H1 (cell line): ENCODE measurements at regions not wholly inside any gene's neighbourhood (a gene's known extent, or its start where the extent isn't known, plus 50 kb on each side); places are given as distances from the start of the nearest gene placed in this dataset.

ENCODE experiments used
- CTCF ChIA-PET: fragments of 300-600 bp; sonication (Branson Sonifier 250); formaldehyde crosslinking; loops from one replicate; lab custom pipeline; 2021; ENCODE audit not compliant: partially characterized antibody; lab: Charles Lee
- POLR2A ChIA-PET: fragments of 300-600 bp; sonication (Branson Sonifier 250); formaldehyde crosslinking; loops from one replicate; lab custom pipeline; 2021; ENCODE audit warnings: inconsistent platforms; ENCODE audit not compliant: partially characterized antibody; lab: Charles Lee
- DNase-seq, 2 experiments: peaks; one replicate each; pipeline versions ENCODE4 v3.0.0 to v3.0.0-alpha.2; 2010 to 2022; ENCODE audit warnings: low spot score in 2 of 2, low read depth in 1 of 2, mixed read lengths in 1 of 2
- FAIRE-seq: peaks from 2 replicates; lab custom pipeline; 2011; peaks lifted over from hg19 to GRCh38; lab: Jason Lieb, UNC
- H2AFZ ChIP-seq: 2 replicates; pipeline ENCODE4 v1.8.1; 2012; ENCODE audit warnings: low read length, inconsistent platforms
- H2AK5ac ChIP-seq: 2 replicates; pipeline ENCODE4 v1.6.1; 2013; ENCODE audit warnings: low read depth, low read length
- H2BK120ac ChIP-seq: replicated peaks from 2 replicates; pipeline ENCODE3; 2013; ENCODE audit warnings: low read depth, low read length, inconsistent platforms
- H2BK12ac ChIP-seq: 2 replicates; pipeline ENCODE4 v1.6.1; 2013; ENCODE audit warnings: low read depth, low read length
- H2BK15ac ChIP-seq: 2 replicates; pipeline ENCODE4 v1.6.1; 2013; ENCODE audit warnings: low read length
- H2BK20ac ChIP-seq: 2 replicates; pipeline ENCODE4 v1.6.1; 2013; ENCODE audit warnings: low read length
- H2BK5ac ChIP-seq: 2 replicates; pipeline ENCODE4 v1.6.1; 2013; ENCODE audit warnings: low read depth, low read length
- H3K14ac ChIP-seq: 2 replicates; pipeline ENCODE4 v1.6.1; 2013; ENCODE audit warnings: inconsistent platforms; ENCODE audit not compliant: insufficient read length
- H3K18ac ChIP-seq: 2 replicates; pipeline ENCODE4 v1.6.1; 2013; ENCODE audit warnings: low read length; ENCODE audit errors: extremely low read depth
- H3K23ac ChIP-seq: 2 replicates; pipeline ENCODE4 v1.6.1; 2013; ENCODE audit warnings: inconsistent platforms; ENCODE audit not compliant: insufficient read length
- H3K23me2 ChIP-seq: 2 replicates; pipeline ENCODE4 v1.6.1; 2013; ENCODE audit warnings: low read depth, low read length
- H3K27ac ChIP-seq: 2 replicates; pipeline ENCODE4 v1.6.1; 2011; ENCODE audit warnings: low read depth, low read length, inconsistent platforms
- H3K27me3 ChIP-seq, 4 experiments: replicated peaks in 1 of 4; 1 replicate in 1 of 4; 2 replicates in 3 of 4; pipeline versions ENCODE4 v1.6.1 to v1.8.1; 2011 to 2013; ENCODE audit warnings: low read length in 3 of 4, mild to moderate bottlenecking in 3 of 4, inconsistent platforms in 2 of 4, mixed read lengths in 2 of 4, moderate library complexity in 1 of 4; ENCODE audit not compliant: control insufficient read depth in 3 of 4, insufficient read depth in 3 of 4; ENCODE audit errors: extremely low read depth in 1 of 4
- H3K36me3 ChIP-seq, 4 experiments: 2 replicates each; pipeline versions ENCODE4 v1.6.1 to v1.8.1; 2011 to 2013; ENCODE audit warnings: mild to moderate bottlenecking in 4 of 4, low read length in 3 of 4, moderate library complexity in 2 of 4, control low read depth in 1 of 4, inconsistent platforms in 1 of 4; ENCODE audit not compliant: insufficient read depth in 4 of 4, control insufficient read depth in 2 of 4
- H3K4ac ChIP-seq: replicated peaks from 2 replicates; pipeline ENCODE3; 2013; ENCODE audit warnings: low read length, low read depth, mixed read lengths, inconsistent platforms; ENCODE audit not compliant: insufficient read length
- H3K4me1 ChIP-seq, 4 experiments: replicated peaks in 1 of 4; 1 replicate in 1 of 4; 2 replicates in 3 of 4; pipeline versions ENCODE4 v1.6.1 to v1.8.1; 2011 to 2013; ENCODE audit warnings: low read length in 3 of 4, inconsistent platforms in 2 of 4, mixed read lengths in 1 of 4; ENCODE audit not compliant: insufficient read depth in 4 of 4, control insufficient read depth in 3 of 4
- H3K4me2 ChIP-seq, 2 experiments: 2 replicates each; pipeline versions ENCODE4 v1.6.1 to v1.8.1; 2011 to 2013; ENCODE audit warnings: low read depth in 2 of 2, low read length in 2 of 2, control low read depth in 1 of 2, inconsistent platforms in 1 of 2, mild to moderate bottlenecking in 1 of 2; ENCODE audit not compliant: insufficient read depth in 1 of 2
- H3K4me3 ChIP-seq, 4 experiments: fragments of 200-600, 300-600 bp in 1 of 4; sonication (generic), shearing (Covaris generic), sonication (Bioruptor Twin) in 1 of 4; 2 replicates each; pipeline versions ENCODE4 v1.5.1 to v1.8.1; 2011 to 2016; ENCODE audit warnings: low read length in 4 of 4, low read depth in 3 of 4, control low read depth in 2 of 4, inconsistent platforms in 2 of 4, mild to moderate bottlenecking in 2 of 4, mixed read lengths in 1 of 4, moderate library complexity in 1 of 4; ENCODE audit not compliant: insufficient read depth in 2 of 4; ENCODE audit errors: extremely low read depth in 1 of 4
- H3K56ac ChIP-seq: replicated peaks from 2 replicates; pipeline ENCODE3; 2013; ENCODE audit warnings: low read depth, mild to moderate bottlenecking, mixed read lengths, low read length, inconsistent platforms; ENCODE audit not compliant: insufficient read length
- H3K79me1 ChIP-seq: 2 replicates; pipeline ENCODE4 v1.6.1; 2013; ENCODE audit warnings: low read depth, low read length, control low read depth
- H3K79me2 ChIP-seq, 2 experiments: 2 replicates each; pipeline versions ENCODE4 v1.6.1 to v1.8.1; 2012 to 2013; ENCODE audit warnings: low read length in 2 of 2, mild to moderate bottlenecking in 2 of 2, inconsistent platforms in 1 of 2; ENCODE audit not compliant: insufficient read depth in 2 of 2, control insufficient read depth in 1 of 2
- H3K9ac ChIP-seq, 4 experiments: replicated peaks in 1 of 4; 1 replicate in 1 of 4; 2 replicates in 3 of 4; pipeline versions ENCODE4 v1.6.1 to v1.8.1; 2011 to 2013; ENCODE audit warnings: low read depth in 3 of 4, low read length in 3 of 4, control low read depth in 2 of 4, mild to moderate bottlenecking in 2 of 4, moderate library complexity in 2 of 4, inconsistent platforms in 1 of 4; ENCODE audit errors: extremely low read depth in 1 of 4
- H3K9me3 ChIP-seq, 2 experiments: 2 replicates each; pipeline versions ENCODE4 v1.6.1 to v1.8.1; 2012 to 2013; ENCODE audit warnings: mild to moderate bottlenecking in 2 of 2, moderate library complexity in 2 of 2, control low read depth in 1 of 2, inconsistent platforms in 1 of 2, low read depth in 1 of 2, low read length in 1 of 2, mixed read lengths in 1 of 2; ENCODE audit not compliant: insufficient read depth in 2 of 2
- H4K20me1 ChIP-seq, 2 experiments: replicated peaks in 1 of 2; 2 replicates each; pipeline versions ENCODE3 to v1.8.1; 2011 to 2013; ENCODE audit warnings: inconsistent platforms in 2 of 2, low read length in 2 of 2, mild to moderate bottlenecking in 1 of 2; ENCODE audit not compliant: insufficient read depth in 2 of 2, control insufficient read depth in 1 of 2
- H4K5ac ChIP-seq: 2 replicates; pipeline ENCODE4 v1.6.1; 2013; ENCODE audit warnings: low read length, low read depth, mixed read lengths, inconsistent platforms; ENCODE audit not compliant: insufficient read length
- H4K8ac ChIP-seq: 2 replicates; pipeline ENCODE4 v1.8.0; 2013; ENCODE audit warnings: mild to moderate bottlenecking, moderate library complexity, low read length, inconsistent platforms; ENCODE audit not compliant: insufficient read depth; ENCODE audit errors: extremely low read depth
- H4K91ac ChIP-seq: replicated peaks from 2 replicates; pipeline ENCODE3; 2013; ENCODE audit warnings: low read length, mixed read lengths, inconsistent platforms; ENCODE audit not compliant: insufficient read length
- CBX5 ChIP-seq: fragments of 300-800, 300-1000 bp; sonication (generic); IDR thresholded peaks from 2 replicates; pipeline ENCODE4 v1.7.1; 2016; ENCODE audit warnings: antibody characterized with exemption, low read length, low read depth
- E2F6 ChIP-seq: IDR thresholded peaks from 2 replicates; pipeline ENCODE4 v1.6.1; 2012; ENCODE audit warnings: inconsistent platforms
- EP300 ChIP-seq, 2 experiments: IDR thresholded peaks; 1 replicate in 1 of 2; 2 replicates in 1 of 2; pipeline ENCODE4 v1.6.1; 2011 to 2012; ENCODE audit warnings: low read depth in 2 of 2, low read length in 2 of 2, mild to moderate bottlenecking in 2 of 2, borderline replicate concordance in 1 of 2, inconsistent platforms in 1 of 2, moderate library complexity in 1 of 2
- HDAC6 ChIP-seq: IDR thresholded peaks from one replicate; pipeline ENCODE4 v1.7.1; 2012; ENCODE audit warnings: low read depth, mild to moderate bottlenecking, inconsistent platforms, low read length, moderate library complexity
- MAFK ChIP-seq: IDR thresholded peaks from 2 replicates; pipeline ENCODE4 v1.6.1; 2012; ENCODE audit warnings: low read depth, mild to moderate bottlenecking, improper control_type of control experiment, low read length
- TBP ChIP-seq: IDR thresholded peaks from 2 replicates; pipeline ENCODE4 v1.6.1; 2011; ENCODE audit warnings: low read depth, low read length, improper control_type of control experiment
- WGBS, 2 experiments: shearing (Covaris generic) in 1 of 2; methylation state at CpG; one replicate each; pipeline versions ENCODE4 v1.1.6 to v1.1.7; 2013 to 2015; ENCODE audit warnings: low lambda C conversion rate in 2 of 2, mixed read lengths in 2 of 2, inconsistent platforms in 1 of 2, low coverage in 1 of 2, missing lambda C conversion rate in 1 of 2; ENCODE audit not compliant: insufficient replicate concordance in 2 of 2, insufficient coverage in 1 of 2, insufficient read length in 1 of 2; ENCODE audit errors: extremely low coverage in 1 of 2, missing lambda C conversion rate in 1 of 2; 5-methylcytosine and 5-hydroxymethylcytosine counted together

GRCh38 chrX:133482056-133482952 is 67.0 kb upstream of the GPC4 start:
- CTCF ChIA-PET: no interaction called here
- POLR2A ChIA-PET: interaction anchor here (0.6 kb wide), 1 partner anchor 31 kb away, joined by 3 read pairs; no protein-coding TSS in a partner anchor
- no peaks in the 10 kb centered on the region for H3K79me1 ChIP-seq
- H4K20me1 ChIP-seq: no peaks in the 10 kb centered on the region
- DNase-seq (no peak), FAIRE-seq (no peak)
- 96% methylated on average over 6 of the region's 7 CpGs; no CpG with 5 or more reads in 1 of the 2 experiments for WGBS, 2 experiments
- no peaks in the 10 kb centered on the region for H3K23me2 ChIP-seq
- no peak overlapping the region for H2BK5ac ChIP-seq
- no peak overlapping the region for H2AFZ ChIP-seq
- H3K4me2 ChIP-seq: no peak overlapping the region
- H4K91ac ChIP-seq: no peak overlapping the region
- TF ChIP-seq CBX5: no peak
- TF ChIP-seq EP300 (IDR thresholded peaks at IDR 0.05; ENCODE audit: borderline replicate concordance in 1 of 2, low read depth in 2 of 2, low read length in 2 of 2): no peak
- no peak for TF ChIP-seq TBP
- TF ChIP-seq E2F6: no peak
- TF ChIP-seq MAFK: no peak
- TF ChIP-seq HDAC6: no peak
- H3K36me3 ChIP-seq: no peaks in the 10 kb centered on the region
- no peaks in the 10 kb centered on the region for H3K4me1 ChIP-seq
- no peak overlapping the region for H4K5ac ChIP-seq
- no peak overlapping the region for H3K9ac ChIP-seq
- no peak overlapping the region for H3K56ac ChIP-seq
- no peak overlapping the region for H2BK15ac ChIP-seq
- H2BK120ac ChIP-seq: no peak overlapping the region
- no peaks in the 10 kb centered on the region for H3K27me3 ChIP-seq
- H3K14ac ChIP-seq: no peak overlapping the region
- H3K23ac ChIP-seq: no peak overlapping the region
- H3K18ac ChIP-seq: no peak overlapping the region
- H3K4me3 ChIP-seq: no peak overlapping the region
- no peak overlapping the region for H2BK12ac ChIP-seq
- H3K9me3 ChIP-seq: peaks cover 0 to 13% of the 10 kb centered on the region in 2 experiments; a peak in 1 of 4 replicates
- H2AK5ac ChIP-seq: no peak overlapping the region
- no peak overlapping the region for H4K8ac ChIP-seq
- H2BK20ac ChIP-seq: no peak overlapping the region
- H3K4ac ChIP-seq: no peak overlapping the region
- no peaks in the 10 kb centered on the region for H3K79me2 ChIP-seq
- no peak overlapping the region for H3K27ac ChIP-seq
